ENCODE measurements at regions not wholly inside any gene's neighbourhood (a gene's known extent, or its start where the extent isn't known, plus 50 kb on each side); places are given as distances from the start of the nearest gene placed in this dataset.

GRCh38 chr7:155211173-155211572 lies 86.5 kb upstream of the INSIG1 start:
- ChIA-PET POLR2A (no interaction called here), CTCF (no interaction called here)
- no peaks in the 10 kb centered on the region for H3K27me3 Mint-ChIP-seq (ENCODE audit: insufficient read depth, unreplicated experiment)
- Histone ChIP-seq H3K4me1 (peaks cover 17% of the 10 kb centered on the region), H3K27me3 (replicated peaks; ENCODE audit: control insufficient read depth, insufficient read depth, low read length) (no peaks in the 10 kb centered on the region), H3K4me3 (ENCODE audit: low read depth, low read length) (no peak overlapping the region), H3K9me3 (no peaks in the 10 kb centered on the region), H3K36me3 (ENCODE audit: control insufficient read depth, insufficient read depth, low read length) (no peaks in the 10 kb centered on the region)
- H3K9me3 Mint-ChIP-seq (ENCODE audit: unreplicated experiment) = peaks cover 24% of the 10 kb centered on the region
- TF ChIP-seq, protein P1, sequence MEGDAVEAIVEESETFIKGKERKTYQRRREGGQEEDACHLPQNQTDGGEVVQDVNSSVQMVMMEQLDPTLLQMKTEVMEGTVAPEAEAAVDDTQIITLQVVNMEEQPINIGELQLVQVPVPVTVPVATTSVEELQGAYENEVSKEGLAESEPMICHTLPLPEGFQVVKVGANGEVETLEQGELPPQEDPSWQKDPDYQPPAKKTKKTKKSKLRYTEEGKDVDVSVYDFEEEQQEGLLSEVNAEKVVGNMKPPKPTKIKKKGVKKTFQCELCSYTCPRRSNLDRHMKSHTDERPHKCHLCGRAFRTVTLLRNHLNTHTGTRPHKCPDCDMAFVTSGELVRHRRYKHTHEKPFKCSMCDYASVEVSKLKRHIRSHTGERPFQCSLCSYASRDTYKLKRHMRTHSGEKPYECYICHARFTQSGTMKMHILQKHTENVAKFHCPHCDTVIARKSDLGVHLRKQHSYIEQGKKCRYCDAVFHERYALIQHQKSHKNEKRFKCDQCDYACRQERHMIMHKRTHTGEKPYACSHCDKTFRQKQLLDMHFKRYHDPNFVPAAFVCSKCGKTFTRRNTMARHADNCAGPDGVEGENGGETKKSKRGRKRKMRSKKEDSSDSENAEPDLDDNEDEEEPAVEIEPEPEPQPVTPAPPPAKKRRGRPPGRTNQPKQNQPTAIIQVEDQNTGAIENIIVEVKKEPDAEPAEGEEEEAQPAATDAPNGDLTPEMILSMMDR (IDR thresholded peaks at IDR 0.05; ENCODE audit: insufficient read depth in 1 of 2, low read depth in 1 of 2, low read length in 1 of 2, severe bottlenecking in 1 of 2, unreplicated experiment in 1 of 2) = no peak
- DNase-seq = no peak
- no peaks in the 10 kb centered on the region for H3K36me3 Mint-ChIP-seq (ENCODE audit: insufficient read depth, unreplicated experiment)
- peaks cover 11% of the 10 kb centered on the region for H3K4me1 Mint-ChIP-seq (ENCODE audit: low read depth, unreplicated experiment)
- no peak overlapping the region for H3K4me3 Mint-ChIP-seq (ENCODE audit: unreplicated experiment)
- BruUV-seq (replicated peaks) = no TSS peak
- H3K27ac Mint-ChIP-seq (ENCODE audit: unreplicated experiment) = peak overlapping the region; percentile 53
- intact Hi-C loops (cut with micrococcal nuclease; ENCODE audit: unreplicated experiment) = loop anchor here (5.0 kb wide), 1 partner anchor 86 kb away; the partner anchor contains the start of gene INSIG1

- Mint-ChIP-seq H3K4me3 (ENCODE audit: unreplicated experiment) (no peak overlapping the region), H3K36me3 (ENCODE audit: insufficient read depth, unreplicated experiment) (no peaks in the 10 kb centered on the region), H3K4me1 (ENCODE audit: low read depth, unreplicated experiment) (peaks cover 11% of the 10 kb centered on the region), H3K9me3 (ENCODE audit: unreplicated experiment) (peaks cover 22% of the 10 kb centered on the region), H3K27me3 (ENCODE audit: insufficient read depth, unreplicated experiment) (no peaks in the 10 kb centered on the region), H3K27ac (ENCODE audit: unreplicated experiment) (no peak overlapping the region)
- no peaks in the 10 kb centered on the region for H3K36me3 ChIP-seq (ENCODE audit: control insufficient read depth, insufficient read depth, low read length)
- no peak overlapping the region for H3K4me3 ChIP-seq (ENCODE audit: low read depth, low read length)
- DNase-seq = no peak
- H3K9me3 ChIP-seq = no peaks in the 10 kb centered on the region
- CTCF ChIA-PET = no interaction called here
- intact Hi-C loops (cut with micrococcal nuclease; ENCODE audit: unreplicated experiment) = loop anchor here (5.0 kb wide), 1 partner anchor 86 kb away; the partner anchor contains the start of gene INSIG1
- no TSS peak for BruUV-seq (replicated peaks)
- peaks cover 17% of the 10 kb centered on the region for H3K4me1 ChIP-seq
- TF ChIP-seq, protein P1 (IDR thresholded peaks at IDR 0.05; ENCODE audit: insufficient read depth in 1 of 2, low read depth in 1 of 2, low read length in 1 of 2, severe bottlenecking in 1 of 2, unreplicated experiment in 1 of 2) = no peak
- POLR2A ChIA-PET = no interaction called here
- no peaks in the 10 kb centered on the region for H3K27me3 ChIP-seq (replicated peaks; ENCODE audit: control insufficient read depth, insufficient read depth, low read length)
Measured at GRCh38 chr7:155211761-155212160, 85.9 kb upstream of the INSIG1 start.

DNA sequence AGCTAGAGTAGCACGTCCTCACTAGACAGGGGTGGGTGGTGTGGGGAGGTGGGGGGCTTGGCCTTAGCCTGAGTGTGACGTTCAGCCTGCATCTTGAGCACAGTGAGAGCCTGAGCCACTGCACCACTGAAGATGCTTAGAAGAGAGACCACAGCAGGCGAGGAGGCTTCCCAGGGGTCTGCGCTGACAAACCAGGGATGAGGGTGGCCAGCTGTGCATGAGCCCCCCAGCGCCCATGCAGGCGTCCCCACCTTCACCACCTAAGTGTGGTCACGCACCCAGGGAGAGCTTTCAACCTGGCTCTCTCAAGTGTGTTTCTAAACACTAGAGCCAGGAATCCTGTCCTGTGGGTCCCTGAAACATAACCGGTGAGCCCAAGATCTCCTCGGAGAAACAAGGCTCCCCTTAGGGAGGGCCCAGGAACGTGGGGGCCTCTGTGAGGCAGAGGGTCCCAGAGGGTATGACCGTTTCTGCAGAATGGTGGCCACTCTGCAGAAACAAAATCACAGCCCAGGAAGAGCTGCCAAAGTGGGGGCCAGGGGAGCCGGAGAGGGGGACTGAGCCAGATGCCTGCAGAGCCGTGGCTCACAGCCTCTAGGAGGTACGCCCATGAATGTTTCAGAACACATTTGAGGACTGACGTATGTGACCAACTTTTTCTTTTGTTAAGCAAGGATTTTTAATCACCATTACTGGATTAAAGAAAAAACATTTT lies 85.2 kb upstream of the INSIG1 start:
- CTCF ChIA-PET = no interaction called here
- no peak overlapping the region for H3K4me3 ChIP-seq (ENCODE audit: low read depth, low read length)
- TF ChIP-seq, protein P1 (IDR thresholded peaks at IDR 0.05; ENCODE audit: insufficient read depth in 1 of 2, low read depth in 1 of 2, low read length in 1 of 2, severe bottlenecking in 1 of 2, unreplicated experiment in 1 of 2) = no peak
- H3K36me3 ChIP-seq (ENCODE audit: control insufficient read depth, insufficient read depth, low read length) = no peaks in the 10 kb centered on the region
- H3K27ac Mint-ChIP-seq (ENCODE audit: unreplicated experiment) = no peak overlapping the region
- H3K27me3 Mint-ChIP-seq (ENCODE audit: insufficient read depth, unreplicated experiment) = no peaks in the 10 kb centered on the region
- no TSS peak for BruUV-seq (replicated peaks)
- H3K4me3 Mint-ChIP-seq (ENCODE audit: unreplicated experiment) = no peak overlapping the region
- intact Hi-C loops (cut with micrococcal nuclease; ENCODE audit: unreplicated experiment) = loop anchor here (5.0 kb wide), 1 partner anchor 85 kb away; the partner anchor contains the start of gene INSIG1
- POLR2A ChIA-PET = no interaction called here
- peaks cover 16% of the 10 kb centered on the region for H3K9me3 Mint-ChIP-seq (ENCODE audit: unreplicated experiment)
- no peaks in the 10 kb centered on the region for H3K36me3 Mint-ChIP-seq (ENCODE audit: insufficient read depth, unreplicated experiment)
- H3K4me1 Mint-ChIP-seq (ENCODE audit: low read depth, unreplicated experiment) = peaks cover 11% of the 10 kb centered on the region
- no peaks in the 10 kb centered on the region for H3K27me3 ChIP-seq (replicated peaks; ENCODE audit: control insufficient read depth, insufficient read depth, low read length)
- no peaks in the 10 kb centered on the region for H3K9me3 ChIP-seq
- no peak for DNase-seq
- H3K4me1 ChIP-seq = peaks cover 17% of the 10 kb centered on the region
